Jurkat, Clone E6-1 (cell line): ENCODE measurements at regions not wholly inside any gene's neighbourhood (a gene's known extent, or its start where the extent isn't known, plus 50 kb on each side); places are given as distances from the start of the nearest gene placed in this dataset.
"Not testable (repeated sequence)": the region's sequence is repeated elsewhere in the genome, so short reads cannot be mapped to it uniquely, and the experiment has no call there.

Experiments
- DNase-seq: peaks from one replicate; pipeline ENCODE4 v3.0.0-alpha.2; 2011; ENCODE audit warnings: low read depth, low spot score
- H3K4me3 ChIP-seq: 2 replicates; pipeline ENCODE4 v1.5.1; 2011; ENCODE audit warnings: mild to moderate bottlenecking, low read length, control low read depth, moderate library complexity

DNA sequence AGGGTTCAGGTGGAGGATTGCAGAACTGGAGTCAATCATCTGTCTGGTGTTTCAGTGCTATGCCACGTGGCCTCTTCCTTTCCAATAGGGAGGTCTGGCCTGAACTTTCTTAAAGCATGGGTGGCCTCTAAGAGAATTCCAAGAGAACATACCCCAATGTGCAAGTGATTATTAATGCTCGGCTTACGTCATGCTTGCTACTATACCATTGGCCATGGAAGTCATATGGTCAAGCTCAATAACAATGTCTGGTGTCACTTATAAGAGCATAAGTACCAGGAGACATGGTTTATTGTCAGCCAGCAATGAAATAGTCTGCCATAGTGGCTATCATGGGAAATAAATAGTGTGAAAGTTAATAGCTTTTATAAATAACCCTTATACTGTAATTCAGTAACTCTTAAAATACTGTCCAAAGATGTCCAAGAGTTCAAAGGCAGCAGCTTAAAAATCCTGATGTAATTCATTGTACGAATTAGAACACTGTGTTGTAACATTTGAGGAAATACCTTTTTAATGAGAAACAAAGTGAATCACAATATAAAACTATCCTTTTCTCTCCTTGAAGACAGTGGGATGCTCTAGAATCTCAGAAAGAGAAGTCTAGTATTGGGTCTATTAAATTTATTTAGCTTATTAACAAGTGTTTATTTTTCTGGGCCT lies 355.4 kb upstream of the PRR16 start:
- H3K4me3 ChIP-seq, result no peak overlapping the region
- DNase-seq, result no peak

DNA sequence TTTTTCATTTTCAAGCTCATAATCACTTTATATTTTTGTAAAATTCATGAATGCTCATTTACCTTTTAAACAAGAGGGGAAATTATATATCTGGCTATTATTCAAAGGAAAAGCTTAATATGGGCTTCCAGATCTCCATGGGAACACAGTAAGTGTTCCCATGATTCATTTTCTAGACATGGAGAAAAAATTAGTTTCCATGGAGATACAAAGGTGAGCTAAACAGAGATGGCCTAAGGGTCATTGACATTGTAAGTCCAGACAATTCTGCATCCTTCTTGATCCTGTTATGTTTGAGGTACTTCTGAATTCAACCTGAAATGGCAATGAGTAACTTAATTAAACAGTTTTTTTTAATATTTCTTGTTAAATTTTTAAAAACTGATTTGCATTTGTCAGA lies 341.4 kb upstream of the PRR16 start:
- no peak overlapping the region for H3K4me3 ChIP-seq
- no peak for DNase-seq

DNA sequence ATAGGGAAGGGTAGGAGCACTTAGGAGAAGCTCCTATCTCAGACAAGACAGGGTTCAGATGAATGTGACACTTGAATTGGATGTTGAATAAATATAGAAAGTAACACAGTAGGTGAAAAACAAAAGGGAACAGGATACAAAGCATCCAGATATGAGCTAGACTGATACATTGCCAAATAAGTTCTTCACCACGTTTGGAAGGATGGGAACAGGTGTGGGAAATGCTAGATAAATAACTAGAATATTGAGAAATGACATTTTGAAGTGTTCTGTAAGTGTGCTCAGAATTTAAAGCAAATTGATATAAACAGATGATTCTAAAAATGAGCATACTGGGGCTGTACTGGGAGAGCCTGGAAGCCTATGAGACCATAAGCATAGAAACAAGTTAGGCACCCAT lies 340.1 kb upstream of the PRR16 start:
- H3K4me3 ChIP-seq, result no peak overlapping the region
- DNase-seq, result no peak

DNA sequence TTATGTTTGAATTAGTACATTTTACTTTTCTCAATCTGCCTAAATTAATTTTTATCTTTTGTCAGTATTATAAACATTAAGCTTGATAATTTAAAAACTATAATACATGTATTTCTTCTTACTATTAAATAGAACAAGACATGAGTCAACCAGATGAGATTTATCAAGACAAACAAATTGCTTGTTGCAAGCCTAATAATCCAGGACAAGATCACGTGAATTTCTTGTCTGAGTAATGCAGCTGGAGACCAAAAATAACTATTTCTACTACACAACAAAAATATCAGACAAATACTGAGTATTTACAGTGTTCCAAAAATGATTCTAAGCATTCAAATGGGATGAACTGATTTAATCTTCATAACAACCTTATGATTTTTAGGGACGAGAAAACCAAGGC lies 339.1 kb upstream of the PRR16 start:
- DNase-seq, result no peak
- H3K4me3 ChIP-seq, result no peak overlapping the region

DNA sequence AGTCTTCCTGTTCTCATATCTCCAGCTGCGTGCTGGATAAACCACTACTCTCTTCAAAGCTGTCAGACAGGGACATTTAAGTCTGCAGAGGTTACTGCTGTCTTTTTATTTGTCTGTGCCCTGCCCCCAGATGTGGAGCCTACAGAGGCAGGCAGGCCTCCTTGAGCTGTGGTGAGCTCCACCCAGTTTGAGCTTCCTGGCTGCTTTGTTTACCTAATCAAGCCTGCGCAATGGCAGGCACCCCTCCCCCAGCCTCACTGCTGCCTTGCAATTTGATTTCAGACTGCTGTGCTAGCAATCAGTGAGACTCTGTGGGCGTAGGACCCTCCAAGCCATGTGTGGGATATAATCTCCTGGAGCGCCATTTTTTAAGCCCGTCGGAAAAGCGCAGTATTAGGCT lies 331.8 kb upstream of the PRR16 start:
- DNase-seq, H3K4me3 ChIP-seq: not testable (repeated sequence)

DNA sequence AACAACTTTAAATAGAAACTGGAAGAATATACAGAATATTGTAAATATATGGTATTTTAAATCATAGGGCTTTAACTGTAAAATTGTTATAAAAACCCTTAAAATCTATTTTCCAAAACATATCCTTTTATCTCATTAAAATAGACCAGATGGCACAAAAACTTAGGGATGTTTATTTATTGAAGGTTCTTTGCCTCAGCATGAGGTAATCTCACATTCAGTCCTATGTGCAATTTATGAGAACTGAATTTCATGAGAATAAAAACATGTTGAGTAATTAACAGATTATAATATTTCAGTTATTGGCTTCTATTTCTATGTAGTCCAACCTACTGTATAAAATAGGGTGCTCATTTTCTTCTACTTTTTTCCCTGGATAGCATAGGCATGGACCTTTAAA lies 329.2 kb upstream of the PRR16 start:
- no peak for DNase-seq
- H3K4me3 ChIP-seq, result no peak overlapping the region

DNA sequence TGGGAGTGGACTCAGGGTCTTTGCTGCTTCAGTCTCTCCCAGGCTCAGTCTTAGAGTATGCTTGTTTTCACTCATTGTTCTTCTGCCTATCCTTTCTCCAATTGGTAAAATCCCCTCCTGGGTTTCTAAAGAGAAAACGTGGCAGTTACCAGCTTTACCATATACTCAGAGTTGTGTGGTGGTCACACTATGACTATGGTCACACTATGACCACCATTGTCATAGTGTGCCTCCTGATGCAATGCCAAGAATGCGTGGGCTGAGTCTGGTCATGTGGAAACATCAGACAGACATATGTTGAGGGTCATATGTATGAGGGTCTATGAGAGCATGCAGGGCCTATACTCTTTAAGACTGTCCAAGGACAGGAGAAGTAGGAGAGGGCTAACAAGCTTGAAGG lies 326.5 kb upstream of the PRR16 start:
- H3K4me3 ChIP-seq, result no peak overlapping the region
- DNase-seq, result no peak

DNA sequence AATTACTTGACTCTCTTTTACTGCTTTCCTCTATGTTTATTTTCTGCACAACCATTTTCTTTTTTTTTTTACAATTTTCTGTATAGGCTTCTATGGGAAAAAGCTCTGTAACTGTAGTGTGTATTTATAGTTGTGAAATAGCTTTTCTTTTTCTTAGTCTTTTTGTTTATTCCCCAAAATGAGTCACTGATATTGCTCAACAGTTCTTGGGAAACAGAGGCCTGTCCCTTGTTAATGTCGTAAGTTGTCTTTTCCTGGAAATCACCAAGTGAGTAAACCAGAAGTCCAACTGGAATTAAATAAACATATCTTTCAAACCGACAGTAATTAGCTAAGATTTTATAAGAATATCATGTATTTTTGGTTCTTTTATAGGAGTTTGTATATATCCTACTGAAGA lies 325.1 kb upstream of the PRR16 start:
- H3K4me3 ChIP-seq, result no peak overlapping the region
- no peak for DNase-seq

DNA sequence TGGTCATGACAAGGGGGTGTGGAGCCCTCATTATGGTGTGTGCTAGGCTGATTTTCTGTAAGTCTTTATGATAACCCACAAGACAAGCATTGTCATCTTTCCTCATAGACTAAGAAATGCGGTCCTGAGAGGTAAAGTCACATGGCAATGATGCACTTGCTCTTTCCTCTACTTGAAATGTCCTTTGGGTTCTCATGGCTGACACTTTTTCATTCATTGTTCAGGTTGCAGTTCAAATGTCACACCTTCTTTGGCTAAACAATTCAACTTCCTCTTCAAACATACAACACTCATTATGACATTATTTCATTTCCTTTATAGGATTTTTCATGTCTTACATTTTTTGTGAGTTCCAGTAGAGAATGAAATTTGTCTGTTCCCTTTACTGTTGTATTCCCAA lies 323.6 kb upstream of the PRR16 start:
- H3K4me3 ChIP-seq, result no peak overlapping the region
- no peak for DNase-seq

DNA sequence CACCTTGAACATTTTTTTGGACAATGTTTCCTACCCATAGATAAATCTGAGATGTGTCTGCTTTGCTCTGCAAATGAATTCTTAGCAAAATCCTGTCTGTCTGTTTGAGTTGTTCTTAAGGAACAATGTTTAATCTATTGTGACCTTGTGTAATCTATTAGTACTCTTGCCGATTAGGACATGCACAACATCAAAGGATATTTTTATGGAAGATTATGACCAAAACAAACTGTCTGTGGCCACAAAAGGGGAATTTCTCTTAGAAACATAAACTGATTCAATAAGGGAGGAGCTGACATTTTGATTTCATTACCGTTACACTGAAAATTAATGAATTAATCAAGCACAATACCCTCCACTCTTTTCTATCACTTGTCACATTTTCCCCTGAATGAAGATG lies 323.0 kb upstream of the PRR16 start:
- no peak for DNase-seq
- no peak overlapping the region for H3K4me3 ChIP-seq

DNA sequence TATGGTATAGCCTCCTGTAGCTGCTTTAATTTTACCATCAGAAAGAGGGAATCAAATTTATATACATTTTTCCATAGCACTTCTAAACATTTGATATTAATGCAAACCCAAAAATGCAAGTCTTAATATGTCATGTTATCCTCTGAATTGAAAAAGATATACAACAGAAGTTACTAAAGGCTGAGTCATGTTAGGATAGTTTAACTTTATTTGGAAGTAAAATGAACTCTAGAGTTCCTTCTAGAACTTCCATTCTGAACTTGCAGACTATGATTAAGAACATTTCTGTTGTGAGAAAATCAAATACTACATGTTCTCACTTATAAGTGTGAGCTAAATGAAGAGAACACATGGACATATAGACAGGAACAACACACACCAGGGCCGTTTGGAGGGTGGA lies 317.3 kb upstream of the PRR16 start:
- H3K4me3 ChIP-seq, result no peak overlapping the region
- no peak for DNase-seq

DNA sequence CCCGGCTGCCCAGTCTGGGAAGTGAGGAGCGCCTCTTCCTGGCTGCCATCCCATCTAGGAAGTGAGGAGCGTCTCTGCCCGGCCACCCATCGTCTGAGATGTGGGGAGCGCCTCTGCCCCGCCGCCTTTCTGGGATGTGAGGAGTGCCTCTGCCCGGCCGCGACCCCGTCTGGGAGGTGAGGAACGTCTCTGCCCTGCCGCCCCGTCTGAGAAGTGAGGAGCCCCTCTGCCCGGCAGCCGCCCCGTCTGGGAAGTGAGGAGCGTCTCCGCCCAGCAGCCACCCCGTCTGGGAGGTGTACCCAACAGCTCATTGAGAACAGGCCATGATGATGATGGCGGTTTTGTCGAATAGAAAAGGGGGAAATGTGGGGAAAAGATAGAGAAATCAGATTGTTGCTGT lies 316.2 kb upstream of the PRR16 start:
- not testable (repeated sequence) for DNase-seq, H3K4me3 ChIP-seq

DNA sequence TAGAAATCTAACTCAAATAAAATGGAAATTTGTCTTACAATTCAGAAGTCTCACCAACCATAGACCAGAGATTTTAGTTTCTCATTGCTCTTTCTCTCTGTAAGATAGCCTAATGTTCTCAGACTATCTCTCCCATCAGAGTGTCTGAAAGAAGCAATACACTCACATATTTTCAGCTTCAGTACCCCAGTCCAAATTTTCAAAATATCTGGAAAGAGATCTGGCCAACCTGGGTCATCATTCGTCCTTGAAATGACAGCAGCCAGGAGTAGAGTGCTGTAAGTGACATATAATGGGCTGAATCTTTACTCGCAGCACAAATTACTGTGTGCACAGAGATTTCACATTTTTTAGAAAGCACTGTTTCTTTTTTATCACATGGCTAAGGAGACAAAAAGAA lies 313.3 kb upstream of the PRR16 start:
- no peak for DNase-seq
- no peak overlapping the region for H3K4me3 ChIP-seq

DNA sequence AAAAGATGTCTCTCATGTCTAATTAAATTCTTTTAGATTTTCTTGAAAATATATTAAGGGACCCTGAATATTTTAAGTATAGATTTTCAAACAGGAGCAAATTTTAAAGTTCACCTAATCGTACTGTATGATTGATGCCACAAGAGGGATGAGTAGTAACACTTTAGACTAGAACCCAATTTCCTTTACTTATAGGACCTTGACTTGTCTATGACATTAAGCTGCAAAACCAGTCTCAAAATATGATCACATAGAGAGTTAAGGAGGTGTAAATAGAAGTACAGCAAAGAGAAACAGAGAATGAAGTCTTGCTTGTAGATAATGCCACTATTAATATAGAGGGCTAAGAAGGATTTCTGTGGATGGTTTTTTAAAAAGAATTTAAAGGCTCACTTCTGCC lies 312.9 kb upstream of the PRR16 start:
- H3K4me3 ChIP-seq, result no peak overlapping the region
- DNase-seq, result no peak

DNA sequence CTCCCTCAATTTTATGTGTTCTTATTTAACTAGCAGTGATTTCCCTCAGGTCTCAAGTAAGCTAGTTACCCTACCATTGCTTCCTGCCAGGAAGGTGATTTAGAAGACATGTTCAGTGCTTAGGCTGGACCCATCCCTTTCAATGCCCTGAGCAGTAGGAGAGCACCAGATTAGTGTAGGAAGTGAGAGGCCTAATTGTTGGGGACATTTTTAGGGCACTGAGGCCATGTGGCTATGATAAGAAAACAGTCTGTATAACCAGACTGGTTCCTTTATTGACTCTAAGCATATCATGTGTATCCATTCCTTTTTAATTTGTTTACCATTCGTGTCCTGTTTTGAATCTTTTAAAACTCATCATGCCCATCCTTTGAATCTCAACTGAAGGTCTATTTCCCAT lies 312.3 kb upstream of the PRR16 start:
- DNase-seq, result no peak
- H3K4me3 ChIP-seq, result no peak overlapping the region

DNA sequence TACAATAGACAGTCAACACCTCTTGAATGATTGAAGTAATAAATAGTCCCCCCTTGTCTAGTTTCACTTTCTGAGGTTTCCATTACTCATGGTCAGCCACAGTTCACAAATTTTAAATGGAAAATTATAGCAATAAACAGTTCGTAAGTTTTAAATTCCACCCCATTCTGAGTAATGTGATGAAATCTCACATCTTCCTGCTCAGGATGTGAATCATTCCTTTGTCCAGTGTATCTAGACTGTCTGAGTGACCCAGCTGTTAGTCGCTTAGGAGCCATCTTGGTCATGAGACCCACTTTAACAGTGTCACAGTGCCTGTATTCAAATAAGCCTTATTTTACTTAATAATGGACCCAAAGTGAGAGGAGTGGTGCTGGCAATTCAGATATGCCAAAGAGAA lies 311.6 kb upstream of the PRR16 start:
- H3K4me3 ChIP-seq, result no peak overlapping the region
- DNase-seq, result no peak

DNA sequence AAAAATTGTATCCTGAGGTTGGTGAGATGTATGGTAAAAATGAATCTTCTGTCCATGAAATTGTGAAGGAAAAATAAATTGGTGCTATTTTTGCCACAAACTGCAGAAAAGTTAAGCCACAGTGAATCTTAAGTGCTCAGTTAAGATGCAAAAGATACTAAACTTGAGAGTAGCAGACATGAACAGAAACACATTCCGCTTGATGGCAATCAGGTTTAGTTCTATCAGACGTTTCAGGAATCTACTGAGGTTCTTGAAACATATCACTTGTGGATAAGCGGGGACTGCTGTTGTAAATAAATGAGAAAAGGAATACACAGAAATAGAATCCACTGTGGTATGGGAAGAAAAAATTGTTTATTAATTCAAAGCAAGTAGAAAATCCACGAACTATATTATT lies 311.2 kb upstream of the PRR16 start:
- no peak overlapping the region for H3K4me3 ChIP-seq
- DNase-seq, result no peak

DNA sequence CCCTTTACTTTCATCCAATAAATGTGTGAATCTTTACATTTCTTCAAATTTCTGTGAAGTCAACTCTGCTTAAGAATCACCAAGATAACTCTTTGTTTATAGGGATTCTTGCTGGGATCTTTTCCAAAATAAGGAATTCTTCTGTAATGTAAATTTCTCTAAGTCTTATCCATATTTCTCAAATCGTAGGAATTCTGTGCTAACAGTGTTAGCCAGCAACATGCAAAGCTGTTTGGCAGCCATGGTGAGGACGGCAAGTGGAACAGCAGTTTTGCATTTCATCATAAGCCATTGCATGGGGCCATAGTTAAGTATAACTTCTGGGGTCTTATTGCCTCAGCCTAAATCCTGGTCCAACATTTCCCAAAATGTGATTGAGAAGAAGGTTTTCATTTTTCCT lies 310.5 kb upstream of the PRR16 start:
- no peak for DNase-seq
- H3K4me3 ChIP-seq, result no peak overlapping the region

DNA sequence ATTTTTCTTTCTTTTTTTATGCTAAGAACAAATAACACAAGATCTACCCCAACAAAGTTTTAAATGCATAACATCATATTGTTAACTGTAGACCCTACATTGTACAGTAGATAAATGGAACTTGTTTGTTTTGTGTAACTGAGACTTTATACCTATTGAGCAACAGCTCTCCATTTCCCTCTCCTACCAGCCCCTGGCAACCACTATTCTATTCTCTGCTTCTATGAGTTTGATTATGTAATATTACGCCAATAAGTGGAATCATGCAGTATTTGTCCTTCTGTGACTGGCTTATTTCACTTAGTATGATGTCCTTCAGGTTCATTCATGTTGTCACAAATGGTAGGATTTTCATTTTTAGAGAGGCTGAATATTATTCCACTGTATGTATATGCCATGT lies 308.2 kb upstream of the PRR16 start:
- DNase-seq, result no peak
- H3K4me3 ChIP-seq, result no peak overlapping the region

DNA sequence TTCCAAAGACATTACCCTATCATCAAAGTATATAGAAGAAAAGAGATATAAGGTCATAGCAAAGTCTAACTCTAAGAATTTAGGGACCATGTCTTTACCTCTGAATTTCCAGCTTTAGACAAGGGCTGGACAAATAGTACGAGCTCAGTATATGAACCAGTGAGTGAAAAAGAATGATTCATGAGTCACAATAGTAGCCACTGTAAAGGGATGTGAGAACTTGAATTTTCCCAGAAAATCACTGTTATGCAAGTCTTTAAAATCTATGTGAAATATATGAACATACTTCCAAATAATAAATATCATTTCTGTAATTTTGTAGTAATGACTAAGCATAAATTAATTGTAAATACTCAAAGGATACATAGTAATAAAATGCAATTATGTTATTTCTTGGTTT lies 305.9 kb upstream of the PRR16 start:
- no peak overlapping the region for H3K4me3 ChIP-seq
- DNase-seq, result no peak

DNA sequence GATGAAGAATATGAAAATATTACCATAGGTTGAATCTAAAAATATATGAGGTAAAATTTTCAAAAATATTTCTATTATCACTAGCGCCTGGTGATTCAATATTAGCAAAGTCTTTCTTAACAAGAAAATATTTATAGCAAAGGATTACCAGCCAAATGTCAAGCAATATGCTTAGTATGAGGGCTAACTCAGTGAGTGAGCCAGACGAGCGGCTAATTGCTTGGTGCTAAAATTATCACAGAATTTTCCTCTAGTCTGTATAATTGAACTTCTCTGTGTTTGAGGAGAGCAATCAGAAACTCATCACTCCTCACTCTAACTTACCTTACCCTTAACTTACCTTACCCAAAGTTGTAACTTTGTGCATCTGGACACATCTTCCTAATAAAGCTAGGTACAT lies 304.9 kb upstream of the PRR16 start:
- H3K4me3 ChIP-seq, result no peak overlapping the region
- no peak for DNase-seq
